AG08396 (cell line): ENCODE measurements at regions not wholly inside any gene's neighbourhood (a gene's known extent, or its start where the extent isn't known, plus 50 kb on each side); places are given as distances from the start of the nearest gene placed in this dataset.

Experiments used
- DNase-seq: peaks from one replicate; pipeline ENCODE4 v3.0.0; 2012; ENCODE audit warnings: low spot score, mixed read lengths

DNA sequence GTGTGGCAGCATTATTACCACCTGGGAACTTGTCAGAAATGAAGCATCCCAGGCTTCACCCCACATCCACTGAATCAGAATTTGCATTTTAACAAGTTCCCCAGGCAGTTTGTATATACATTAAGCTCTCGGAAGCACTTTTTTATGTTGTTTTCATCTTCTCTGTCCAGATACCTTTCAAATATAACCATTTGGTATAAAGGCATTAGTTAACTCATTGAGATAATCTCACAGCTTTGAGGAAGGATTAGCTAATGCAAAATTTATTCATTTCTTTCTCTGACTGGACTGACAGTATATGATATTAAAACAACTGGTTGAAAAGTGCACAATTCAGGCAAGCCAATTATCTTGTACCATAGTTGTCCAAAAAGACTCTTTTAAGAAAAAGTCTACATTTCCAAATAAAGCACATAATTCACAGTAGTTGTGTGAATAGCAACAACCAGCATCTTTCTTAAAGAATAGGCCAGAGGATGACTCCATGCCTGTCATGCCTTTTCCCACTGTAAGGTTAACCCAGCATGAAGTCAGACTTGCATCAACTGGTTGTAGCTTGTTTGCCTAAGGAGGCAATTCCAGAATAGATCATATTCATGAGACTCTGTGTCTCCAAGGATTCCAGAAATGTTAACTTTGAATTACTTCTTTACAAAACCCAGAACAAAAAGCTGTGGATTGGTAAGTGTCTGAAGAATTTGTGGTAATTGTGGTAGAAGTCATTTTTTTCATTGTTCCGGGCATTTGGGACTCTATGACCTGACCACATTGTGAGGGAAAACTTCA lies 254.3 kb upstream of the SESN3 start:
- DNase-seq: no peak

DNA sequence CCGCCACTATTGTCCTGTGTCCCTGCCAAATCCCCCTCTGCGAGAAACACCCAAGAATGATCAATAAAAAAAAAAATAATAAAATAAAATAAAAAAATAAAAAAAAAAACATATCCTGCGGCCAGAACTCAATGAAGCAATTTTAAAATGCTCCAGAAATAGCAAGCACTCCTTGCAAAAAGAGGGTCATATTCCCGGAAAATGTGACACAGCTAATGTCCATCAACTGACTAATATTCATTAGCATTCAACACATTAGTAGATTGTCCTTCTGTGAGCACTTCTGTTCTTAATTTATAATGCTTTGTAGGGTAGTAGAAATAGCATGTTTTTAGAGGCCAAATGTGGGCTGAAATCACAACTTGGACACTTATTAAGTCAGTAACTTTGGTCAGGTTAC lies 252.3 kb upstream of the SESN3 start:
- DNase-seq: no peak

DNA sequence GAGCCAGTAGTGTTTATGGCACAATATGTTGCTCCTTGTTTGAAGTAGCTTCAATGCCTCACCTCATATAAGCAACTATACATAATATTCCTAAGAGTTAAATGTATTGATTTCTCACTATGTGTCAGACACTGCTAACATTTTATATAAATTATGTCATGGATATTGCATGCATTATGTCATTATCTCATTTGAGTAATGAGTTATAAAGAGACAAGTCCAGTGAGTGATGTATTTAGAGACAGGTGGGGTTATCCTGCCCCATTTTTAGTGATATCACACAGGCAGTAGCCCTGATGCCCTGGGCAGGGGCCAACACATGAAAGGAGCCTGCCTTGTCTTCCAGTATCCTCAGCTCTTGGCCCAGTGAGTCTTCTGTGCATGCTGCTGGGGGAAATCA lies 247.0 kb upstream of the SESN3 start:
- no peak for DNase-seq

DNA sequence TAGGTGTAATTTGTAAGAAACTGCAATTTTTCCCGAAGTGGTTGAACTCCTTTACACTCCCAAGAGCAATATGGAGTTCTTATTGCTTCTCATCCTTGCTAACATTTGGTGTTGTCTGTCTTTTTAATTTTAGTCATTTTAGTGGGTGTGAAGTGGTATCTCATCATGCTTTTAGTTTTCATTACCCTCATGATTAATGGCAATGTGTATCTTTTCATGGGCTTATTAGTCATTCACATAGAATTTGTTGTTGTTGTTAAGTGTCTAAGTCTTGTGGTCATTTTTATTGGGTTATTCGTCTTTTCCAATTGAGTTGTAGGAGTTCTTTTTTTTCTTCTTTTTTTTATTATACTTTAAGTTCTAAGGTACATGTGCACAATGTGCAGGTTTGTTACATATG lies 238.3 kb upstream of the SESN3 start:
- DNase-seq: no peak

DNA sequence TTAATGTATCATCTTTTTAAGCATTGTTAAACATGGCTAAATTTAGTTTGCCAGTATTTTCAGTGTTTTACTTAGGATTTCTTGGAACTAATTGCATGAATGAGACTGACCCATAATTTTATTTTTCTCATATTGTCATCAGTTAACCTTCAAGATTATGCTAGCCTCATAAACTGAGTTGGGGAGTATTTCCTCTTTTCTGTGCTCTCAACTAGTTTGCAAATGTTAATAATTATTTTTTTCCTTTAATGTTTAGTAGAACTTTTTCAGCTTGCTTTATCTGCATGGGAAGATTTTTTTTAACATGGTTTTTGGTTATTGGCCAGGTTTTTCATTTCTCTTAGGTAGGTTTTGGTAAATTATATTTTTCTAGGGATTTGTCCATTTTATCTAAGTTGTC lies 235.4 kb upstream of the SESN3 start:
- DNase-seq: no peak

DNA sequence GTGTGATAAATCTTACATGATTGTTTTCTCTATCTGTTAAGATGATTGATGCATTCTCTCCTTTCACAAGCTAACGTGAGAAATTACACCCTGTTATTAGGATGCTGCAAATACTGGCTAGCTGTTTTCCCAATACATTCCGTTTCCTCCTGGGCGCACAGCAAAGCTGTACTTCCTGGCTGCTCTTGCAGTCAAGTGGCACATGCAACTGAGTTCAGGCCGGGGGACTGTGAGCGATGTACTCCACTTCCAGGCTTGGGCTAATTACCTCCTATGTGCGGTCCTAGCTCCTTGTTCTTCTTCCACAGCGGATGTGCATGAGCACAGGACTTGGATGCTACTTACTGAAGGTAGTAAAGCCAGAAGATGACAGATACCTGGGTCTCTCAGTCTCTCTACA lies 234.9 kb upstream of the SESN3 start:
- no peak for DNase-seq

GRCh38 chr11:95461858-95462257 lies 230.9 kb upstream of the SESN3 start:
- DNase-seq: no peak

DNA sequence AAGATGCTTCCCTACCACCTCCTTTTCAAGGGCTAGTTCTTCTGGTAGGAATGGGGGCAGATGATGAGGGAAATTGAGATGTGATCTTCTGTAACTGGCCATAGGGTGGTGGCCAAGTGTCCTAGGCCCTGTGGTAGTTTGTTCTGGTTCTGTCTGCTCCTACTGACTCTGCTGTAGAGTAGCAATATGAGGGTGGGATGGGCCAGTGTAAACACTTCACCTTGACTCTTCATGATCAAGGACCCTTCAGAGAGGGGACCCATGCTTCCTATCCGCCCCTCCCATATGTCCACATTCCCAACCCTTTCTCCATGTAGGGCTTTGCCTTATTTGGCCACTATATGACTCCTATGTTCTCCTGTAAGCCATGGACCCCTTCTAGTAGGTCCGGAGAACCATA lies 230.3 kb upstream of the SESN3 start:
- no peak for DNase-seq

DNA sequence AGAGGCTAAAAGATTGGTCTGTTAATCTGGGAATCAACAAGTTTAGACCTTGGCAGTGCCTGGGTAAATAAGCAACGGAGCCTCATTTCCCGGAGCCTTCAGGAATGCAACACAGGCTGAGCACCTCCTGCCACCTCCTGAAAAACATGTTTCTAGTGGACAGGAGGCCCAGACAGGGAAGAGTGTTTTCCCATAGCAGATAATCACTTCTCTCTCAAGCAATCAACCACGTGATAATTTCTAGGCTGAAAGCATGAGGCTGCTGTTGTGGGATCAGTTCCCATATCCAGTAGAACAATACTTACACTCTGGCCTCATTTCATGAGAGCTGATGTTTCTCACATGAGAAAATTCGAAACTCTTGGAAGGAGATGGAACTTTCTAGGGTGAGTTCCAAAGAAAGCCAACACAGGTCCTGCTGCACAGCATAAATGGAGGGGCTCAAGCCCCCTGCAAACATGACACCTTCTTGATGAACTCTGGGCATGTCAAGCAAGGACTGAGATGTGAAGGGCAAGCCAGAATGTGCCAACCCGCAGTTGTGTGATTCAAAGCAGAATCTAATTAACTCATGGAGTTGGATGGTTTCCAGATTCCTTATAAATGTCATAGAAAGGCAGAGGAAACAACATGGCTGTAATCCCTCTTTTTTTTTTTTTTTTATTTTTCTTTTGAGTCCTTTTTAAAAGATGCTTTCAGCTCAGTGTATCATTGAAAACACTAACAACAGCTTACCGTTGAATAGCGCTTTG lies 228.5 kb upstream of the SESN3 start:
- no peak for DNase-seq

GRCh38 chr11:95456714-95457491 lies 225.9 kb upstream of the SESN3 start:
- no peak for DNase-seq

DNA sequence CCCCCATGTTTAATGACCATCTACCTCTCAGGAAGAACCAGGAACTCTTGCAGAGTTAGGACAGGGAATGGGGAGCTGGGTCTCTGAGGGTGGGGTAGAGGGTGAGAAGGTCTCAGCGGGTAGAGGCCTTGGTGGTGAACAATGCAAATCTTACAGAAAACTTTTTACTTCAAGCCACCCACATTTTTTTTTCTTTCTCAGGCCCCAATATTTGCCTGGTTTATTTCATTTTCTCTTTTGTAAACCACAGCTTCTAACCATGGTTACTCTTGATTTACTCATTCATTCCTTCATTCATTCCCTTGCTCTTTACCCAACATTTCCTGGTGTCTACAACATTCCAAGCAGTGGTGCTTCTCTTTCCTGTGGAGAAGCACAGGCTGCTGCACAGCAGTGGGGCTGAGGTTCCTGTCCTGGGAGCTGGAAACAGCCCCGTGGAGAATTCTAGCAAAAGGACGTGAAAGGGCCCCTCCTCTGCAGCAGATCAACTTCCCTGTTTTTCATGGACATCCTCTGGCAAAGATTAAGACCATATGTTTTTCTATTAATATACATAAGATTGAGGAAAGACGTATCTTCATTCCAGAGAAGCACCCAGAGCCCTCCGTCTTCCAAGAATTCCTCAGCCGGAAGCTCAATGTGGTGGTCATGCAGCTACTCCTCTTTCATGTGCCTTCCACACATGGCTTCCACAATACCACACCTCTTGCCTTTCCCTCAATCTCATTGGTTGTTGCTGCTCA lies 224.4 kb upstream of the SESN3 start:
- no peak for DNase-seq

DNA sequence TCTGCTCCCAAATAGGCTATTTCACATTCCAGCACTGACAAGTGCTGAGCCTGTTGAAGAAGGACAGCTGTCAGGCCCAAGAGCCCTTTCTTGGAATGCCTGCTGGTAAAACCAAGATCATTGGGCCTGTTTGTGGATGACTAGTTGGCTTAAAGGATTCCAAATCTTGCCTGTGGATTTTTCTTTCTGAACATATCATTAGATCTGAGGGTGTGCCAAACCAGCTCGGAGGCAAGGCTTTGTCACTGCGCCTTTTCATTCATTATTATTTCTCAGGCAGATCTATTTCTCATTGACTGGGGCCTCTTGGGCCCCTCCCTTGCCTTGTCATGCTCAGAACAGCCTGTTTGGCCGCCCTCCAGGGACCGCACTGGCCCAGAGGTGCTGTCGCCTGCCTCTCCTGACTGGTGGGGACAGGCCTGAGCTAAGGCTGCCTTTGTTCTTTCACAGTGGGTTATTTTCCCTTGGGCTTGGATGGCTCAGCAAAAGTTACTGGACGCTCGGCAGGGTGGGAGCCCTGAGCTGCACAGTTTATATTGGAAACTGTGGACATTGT lies 222.7 kb upstream of the SESN3 start:
- DNase-seq: no peak

DNA sequence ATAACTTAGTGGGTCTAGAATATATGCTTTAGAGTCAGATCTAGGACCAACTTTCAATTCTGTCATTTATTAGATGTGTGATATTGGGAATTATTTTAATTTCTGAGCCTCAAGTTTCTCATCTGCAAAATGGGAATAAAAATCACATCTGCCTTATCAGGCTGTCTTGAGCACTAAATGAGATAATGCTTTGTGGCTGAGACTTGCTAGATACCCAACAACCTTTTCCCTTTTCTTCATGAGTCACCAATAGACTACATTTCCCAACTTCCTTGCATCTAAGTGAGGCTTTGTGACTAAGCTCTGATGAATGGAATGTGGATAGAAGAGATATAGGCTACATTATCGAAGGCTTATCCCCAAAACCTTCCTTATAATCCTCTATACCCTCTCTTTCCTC lies 220.7 kb upstream of the SESN3 start:
- peak; percentile 62 for DNase-seq

GRCh38 chr11:95451261-95451660 lies 220.3 kb upstream of the SESN3 start:
- no peak for DNase-seq

DNA sequence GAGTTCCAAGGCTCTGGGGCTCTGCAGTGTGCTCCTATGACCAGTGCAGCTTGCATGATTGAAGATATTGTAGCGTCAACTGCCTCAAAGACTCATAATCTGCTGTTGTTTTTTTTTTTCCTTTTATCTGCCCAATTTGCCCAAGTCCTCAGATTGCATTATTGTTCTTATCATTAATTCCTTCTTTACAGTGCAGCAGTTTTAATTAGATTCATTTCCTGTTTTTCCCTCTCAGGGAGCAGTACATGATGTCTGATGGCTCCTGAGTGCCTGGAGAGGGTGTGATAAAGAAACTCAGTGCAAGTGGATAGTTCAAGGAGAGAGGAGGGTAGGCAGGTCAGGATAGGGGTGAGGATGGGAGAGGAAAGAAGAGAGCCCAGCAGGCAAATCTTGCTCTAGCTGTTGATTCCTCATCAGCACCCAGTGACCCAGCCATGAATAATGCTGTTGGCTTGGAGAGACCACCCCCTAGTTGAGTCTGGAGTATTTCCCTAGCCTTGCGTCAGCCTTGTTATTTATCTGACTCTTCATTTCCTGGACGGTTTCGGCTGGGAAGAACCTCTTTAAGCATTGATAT lies 219.6 kb upstream of the SESN3 start:
- DNase-seq: no peak

DNA sequence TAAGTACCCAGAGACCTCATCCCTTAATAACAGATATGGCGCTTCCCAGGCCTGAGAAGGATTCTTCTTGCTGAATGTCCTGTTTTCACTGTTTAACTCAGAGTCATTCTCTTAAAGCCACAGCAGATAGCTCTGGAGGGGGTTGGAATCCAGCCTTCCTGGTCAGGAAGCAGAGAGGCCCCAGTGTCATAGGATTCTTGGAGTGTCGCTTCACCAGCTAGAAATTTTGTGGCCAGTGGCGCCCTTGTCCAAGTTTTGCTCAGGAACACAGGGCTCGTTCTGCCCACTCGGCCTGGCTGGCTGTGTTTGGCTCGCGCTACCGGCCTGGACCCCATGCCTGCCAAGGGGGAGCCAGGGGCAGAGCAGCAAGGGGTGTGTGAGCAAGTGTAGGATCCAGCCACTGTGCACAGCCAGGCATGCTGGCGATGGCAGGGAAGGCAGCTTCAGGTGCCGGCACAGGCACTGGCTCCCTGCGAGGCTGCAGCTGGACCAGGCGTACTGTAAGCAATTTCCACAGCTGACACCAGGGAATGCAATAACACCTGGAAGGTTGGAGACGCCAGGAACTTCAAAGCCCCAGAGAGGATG lies 214.8 kb upstream of the SESN3 start:
- DNase-seq: no peak

GRCh38 chr11:95444309-95445241 lies 213.6 kb upstream of the SESN3 start:
- DNase-seq: no peak

DNA sequence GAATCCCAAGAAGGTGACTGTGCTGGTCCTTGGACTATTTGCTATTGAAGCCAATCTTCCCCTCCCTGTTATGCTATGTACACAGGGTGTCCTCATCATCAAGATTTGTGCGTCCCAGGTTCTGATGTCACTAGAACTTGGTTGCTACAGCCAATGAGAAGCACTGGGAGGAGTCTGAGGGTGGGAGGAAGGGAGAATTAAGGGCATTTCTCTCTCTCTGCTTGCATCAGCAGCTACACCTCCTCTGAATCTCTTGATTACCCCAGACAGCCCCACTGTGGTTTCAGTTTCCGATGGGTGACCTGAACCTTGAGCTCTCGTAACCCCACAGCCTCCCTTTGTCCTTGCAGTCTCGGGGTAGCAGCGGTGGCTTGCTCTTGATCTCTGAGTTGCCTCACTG lies 212.4 kb upstream of the SESN3 start:
- no peak for DNase-seq

DNA sequence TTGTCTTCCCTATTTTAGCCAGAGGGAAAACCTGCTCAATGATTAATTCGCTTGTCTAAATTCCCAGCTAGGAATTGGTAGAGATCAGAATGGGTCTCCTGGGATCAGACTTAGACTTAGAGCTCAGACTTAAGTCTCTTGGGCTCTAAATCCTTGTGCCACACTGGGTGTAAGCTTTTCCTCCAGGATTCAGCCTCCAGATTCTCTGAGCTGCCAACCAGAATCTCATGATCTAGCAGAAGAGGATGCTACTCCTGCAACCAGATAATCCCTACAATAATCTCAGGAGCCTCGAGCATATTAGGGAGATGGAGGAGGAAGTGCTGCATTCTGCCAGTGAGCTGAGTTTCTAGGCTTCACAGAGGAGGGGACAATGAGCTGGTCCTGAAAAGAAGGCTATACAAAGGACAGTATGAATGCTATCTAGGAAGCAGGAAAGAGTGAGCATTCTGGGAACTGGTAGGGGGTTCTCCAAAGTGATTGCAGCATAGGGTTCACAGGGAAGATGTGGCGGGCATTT lies 211.6 kb upstream of the SESN3 start:
- no peak for DNase-seq
